ENCODE measurements at regions not wholly inside any gene's neighbourhood (a gene's known extent, or its start where the extent isn't known, plus 50 kb on each side); places are given as distances from the start of the nearest gene placed in this dataset.

- Histone ChIP-seq H3K4me3 (no peak overlapping the region), H3K4me1 (ENCODE audit: low read depth) (no peaks in the 10 kb centered on the region), H3K27ac (no peak overlapping the region), H3K9me3 (ENCODE audit: low read depth) (no peaks in the 10 kb centered on the region), H3K36me3 (no peaks in the 10 kb centered on the region), H3K27me3 (no peaks in the 10 kb centered on the region)
- DNase-seq (ENCODE audit: low read depth in 1 of 2, low spot score in 1 of 2), result no peak
- no peak for TF ChIP-seq CTCF (IDR thresholded peaks at IDR 0.05; ENCODE audit: low read depth, low read length)
Measured at GRCh38 chr17:5952518-5952917, 117.7 kb upstream of the WSCD1 start.

GRCh38 chr17:5955764-5956163, 114.4 kb upstream of the WSCD1 start:
- Histone ChIP-seq H3K27me3 (no peaks in the 10 kb centered on the region), H3K27ac (no peak overlapping the region), H3K4me1 (ENCODE audit: low read depth) (no peaks in the 10 kb centered on the region), H3K9me3 (ENCODE audit: low read depth) (no peaks in the 10 kb centered on the region), H3K36me3 (no peaks in the 10 kb centered on the region), H3K4me3 (no peak overlapping the region)
- no peak for DNase-seq (ENCODE audit: low read depth in 1 of 2, low spot score in 1 of 2)
- no peak for TF ChIP-seq CTCF (IDR thresholded peaks at IDR 0.05; ENCODE audit: low read depth, low read length)

- no peaks in the 10 kb centered on the region for H3K27me3 ChIP-seq
- no peaks in the 10 kb centered on the region for H3K36me3 ChIP-seq
- no peak overlapping the region for H3K4me3 ChIP-seq
- no peak for TF ChIP-seq CTCF (IDR thresholded peaks at IDR 0.05; ENCODE audit: low read depth, low read length)
- no peak for DNase-seq (ENCODE audit: low read depth in 1 of 2, low spot score in 1 of 2)
- H3K27ac ChIP-seq, result no peak overlapping the region
- no peaks in the 10 kb centered on the region for H3K9me3 ChIP-seq (ENCODE audit: low read depth)
- no peaks in the 10 kb centered on the region for H3K4me1 ChIP-seq (ENCODE audit: low read depth)
Measured at GRCh38 chr17:5958850-5959249, 111.3 kb upstream of the WSCD1 start.

GRCh38 chr17:5962371-5962770, 107.8 kb upstream of the WSCD1 start:
- Histone ChIP-seq H3K27me3 (no peaks in the 10 kb centered on the region), H3K36me3 (no peaks in the 10 kb centered on the region), H3K9me3 (ENCODE audit: low read depth) (no peaks in the 10 kb centered on the region), H3K27ac (no peak overlapping the region), H3K4me1 (ENCODE audit: low read depth) (no peaks in the 10 kb centered on the region), H3K4me3 (no peak overlapping the region)
- no peak for TF ChIP-seq CTCF (IDR thresholded peaks at IDR 0.05; ENCODE audit: low read depth, low read length)
- DNase-seq (ENCODE audit: low read depth in 1 of 2, low spot score in 1 of 2), result no peak

GRCh38 chr17:5971969-5972368, 98.2 kb upstream of the WSCD1 start:
- no peak for DNase-seq (ENCODE audit: low read depth in 1 of 2, low spot score in 1 of 2)
- TF ChIP-seq CTCF (IDR thresholded peaks at IDR 0.05; ENCODE audit: low read depth, low read length), result no peak
- Histone ChIP-seq H3K36me3 (no peaks in the 10 kb centered on the region), H3K27ac (no peak overlapping the region), H3K4me3 (no peak overlapping the region), H3K4me1 (ENCODE audit: low read depth) (peaks cover 5% of the 10 kb centered on the region), H3K27me3 (no peaks in the 10 kb centered on the region), H3K9me3 (ENCODE audit: low read depth) (no peaks in the 10 kb centered on the region)

GRCh38 chr17:5973410-5973809, 96.8 kb upstream of the WSCD1 start:
- H3K36me3 ChIP-seq, result no peaks in the 10 kb centered on the region
- H3K27me3 ChIP-seq, result no peaks in the 10 kb centered on the region
- H3K4me3 ChIP-seq, result no peak overlapping the region
- no peak for DNase-seq (ENCODE audit: low read depth in 1 of 2, low spot score in 1 of 2)
- peaks cover 5% of the 10 kb centered on the region for H3K4me1 ChIP-seq (ENCODE audit: low read depth)
- no peak overlapping the region for H3K27ac ChIP-seq
- no peaks in the 10 kb centered on the region for H3K9me3 ChIP-seq (ENCODE audit: low read depth)
- no peak for TF ChIP-seq CTCF (IDR thresholded peaks at IDR 0.05; ENCODE audit: low read depth, low read length)
